Thymus (tissue), 11 donors: ENCODE measurements at regions not wholly inside any gene's neighbourhood (a gene's known extent, or its start where the extent isn't known, plus 50 kb on each side); places are given as distances from the start of the nearest gene placed in this dataset.
"Not testable (repeated sequence)": the region's sequence is repeated elsewhere in the genome, so short reads cannot be mapped to it uniquely, and the experiment has no call there.

ENCODE experiments used
- DNase-seq, 9 donors: peaks; one replicate each; pipeline ENCODE4 v3.0.0-alpha.2; 2013; ENCODE audit warnings: low spot score in 9 of 9, low read depth in 6 of 9, missing footprints in 1 of 9
- H3K27ac ChIP-seq, 2 donors: one replicate each; pipeline ENCODE4 v1.5.1; 2013; ENCODE audit warnings: control low read depth in 1 of 2, low read depth in 1 of 2, low read length in 1 of 2, mild to moderate bottlenecking in 1 of 2, moderate library complexity in 1 of 2
- H3K27me3 ChIP-seq, 2 donors: one replicate each; pipeline ENCODE4 v1.5.1; 2013; ENCODE audit warnings: low read length in 1 of 2; ENCODE audit not compliant: control insufficient read depth in 2 of 2, insufficient read depth in 1 of 2
- H3K36me3 ChIP-seq, 2 donors: one replicate each; pipeline ENCODE4 v1.5.1; 2013; ENCODE audit warnings: low read length in 1 of 2, mild to moderate bottlenecking in 1 of 2, moderate library complexity in 1 of 2; ENCODE audit not compliant: control insufficient read depth in 2 of 2, insufficient read depth in 2 of 2
- H3K4me1 ChIP-seq, 2 donors: one replicate each; pipeline ENCODE4 v1.5.1; 2013; ENCODE audit warnings: low read length in 2 of 2; ENCODE audit not compliant: control insufficient read depth in 2 of 2, insufficient read depth in 2 of 2
- H3K4me3 ChIP-seq, 2 donors: one replicate each; pipeline ENCODE4 v1.5.1; 2013; ENCODE audit warnings: low read length in 2 of 2, control low read depth in 1 of 2, mild to moderate bottlenecking in 1 of 2
- H3K9me3 ChIP-seq, 2 donors: one replicate each; pipeline ENCODE4 v1.5.1; 2013; ENCODE audit warnings: low read length in 1 of 2, mild to moderate bottlenecking in 1 of 2; ENCODE audit not compliant: control insufficient read depth in 2 of 2, insufficient read depth in 1 of 2
- WGBS: extraction: QIAGEN DNeasy Blood & Tissue Kit; methylation state at CpG from one replicate; pipeline ENCODE4 v1.1.7; 2013; 5-methylcytosine and 5-hydroxymethylcytosine counted together
- donor health status: healthy.

DNA sequence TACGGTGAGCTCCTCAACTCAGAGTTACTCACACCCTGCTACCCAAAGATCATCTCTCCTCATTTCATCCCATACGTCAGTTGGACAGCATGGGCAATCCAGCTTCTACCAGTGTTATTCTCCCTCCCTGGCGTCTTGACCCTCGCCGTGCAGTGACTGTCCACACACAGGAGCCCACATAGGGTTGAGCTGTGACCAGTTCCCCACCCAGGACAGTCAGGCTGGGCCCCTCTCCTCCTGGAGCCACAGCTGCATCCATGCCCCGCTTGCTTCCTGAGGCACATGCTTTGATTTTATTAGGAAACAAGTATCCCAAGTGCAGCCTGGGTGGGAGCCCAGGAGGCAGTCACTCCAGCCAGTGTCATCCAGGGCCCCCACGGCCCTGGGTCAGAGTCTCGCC is 140.3 kb upstream of the SFSWAP start:
- Histone ChIP-seq H3K27me3 (peaks cover 0 to 4% of the 10 kb centered on the region in 2 donors), H3K4me3 (no peak overlapping the region), H3K36me3 (no peaks in the 10 kb centered on the region), H3K9me3 (no peaks in the 10 kb centered on the region), H3K4me1 (no peaks in the 10 kb centered on the region), H3K27ac (no peak overlapping the region)
- no peak for DNase-seq
- WGBS: 95% methylated on average over 8 of the region's 8 CpGs

GRCh38 chr12:131571827-131572226 is 139.1 kb upstream of the SFSWAP start:
- Histone ChIP-seq H3K27me3 (peaks cover 0 to 4% of the 10 kb centered on the region in 2 donors), H3K4me3 (no peak overlapping the region), H3K36me3 (no peaks in the 10 kb centered on the region), H3K9me3 (peaks cover 0 to 1% of the 10 kb centered on the region in 2 donors), H3K4me1 (no peaks in the 10 kb centered on the region), H3K27ac (no peak overlapping the region)
- DNase-seq: no peak
- 95% methylated on average over 6 of the region's 6 CpGs for WGBS

GRCh38 chr12:131572626-131573025 is 138.3 kb upstream of the SFSWAP start:
- no peak for DNase-seq
- H3K27me3 ChIP-seq: peaks cover 0 to 4% of the 10 kb centered on the region in 2 donors
- no peaks in the 10 kb centered on the region for H3K4me1 ChIP-seq
- no peaks in the 10 kb centered on the region for H3K36me3 ChIP-seq
- no peak overlapping the region for H3K27ac ChIP-seq
- no peak overlapping the region for H3K4me3 ChIP-seq
- WGBS: 91% methylated on average over 15 of the region's 15 CpGs
- peaks cover 0 to 2% of the 10 kb centered on the region in 2 donors for H3K9me3 ChIP-seq

DNA sequence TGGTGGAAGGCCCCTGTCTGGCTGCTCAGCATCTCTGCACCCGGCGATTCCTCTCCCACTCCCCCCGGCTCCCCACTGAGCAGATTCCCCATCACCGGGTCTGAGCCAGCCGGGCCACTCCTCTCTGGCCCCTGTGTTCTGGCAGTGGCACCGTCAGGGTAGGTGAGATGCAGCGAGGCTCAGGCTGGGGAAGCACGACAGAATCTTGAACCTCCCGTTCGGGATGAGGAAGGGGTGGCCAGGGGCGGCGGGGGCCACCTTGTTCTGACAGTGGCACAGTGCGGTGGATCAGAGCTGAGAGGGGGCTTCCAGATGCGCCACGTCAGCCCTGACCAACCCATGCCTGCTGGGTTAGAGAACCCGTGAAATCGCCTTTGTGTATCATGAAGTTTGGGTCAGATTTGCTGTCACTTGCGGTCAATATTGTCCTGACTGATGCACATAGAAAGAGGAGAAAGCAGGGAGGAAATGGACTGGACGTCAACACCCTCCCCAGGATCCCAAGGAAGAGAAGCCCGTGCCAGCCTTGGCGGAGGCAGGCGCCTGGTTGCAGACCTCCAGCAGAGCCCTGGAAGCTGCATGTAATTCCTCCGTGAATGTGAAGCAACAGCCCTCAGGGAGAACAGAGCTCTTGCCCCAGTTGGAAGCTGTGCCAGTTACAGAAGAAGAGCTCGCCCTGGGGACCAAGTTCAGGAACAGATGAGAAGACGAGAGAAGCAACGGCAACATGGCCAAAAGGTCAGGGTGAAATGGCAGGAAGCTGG is 137.1 kb upstream of the SFSWAP start:
- no peaks in the 10 kb centered on the region for H3K36me3 ChIP-seq
- H3K27ac ChIP-seq: no peak overlapping the region
- no peak for DNase-seq
- peaks cover 0 to 2% of the 10 kb centered on the region in 2 donors for H3K9me3 ChIP-seq
- no peaks in the 10 kb centered on the region for H3K4me1 ChIP-seq
- peaks cover 0 to 7% of the 10 kb centered on the region in 2 donors for H3K27me3 ChIP-seq
- H3K4me3 ChIP-seq: no peak overlapping the region
- 85% methylated on average over 26 of the region's 26 CpGs for WGBS

GRCh38 chr12:131574395-131574771 is 136.5 kb upstream of the SFSWAP start:
- no peaks in the 10 kb centered on the region for H3K4me1 ChIP-seq
- 76% methylated on average over 10 of the region's 10 CpGs for WGBS
- H3K27ac ChIP-seq: no peak overlapping the region
- H3K9me3 ChIP-seq: peaks cover 0 to 2% of the 10 kb centered on the region in 2 donors
- no peak overlapping the region for H3K4me3 ChIP-seq
- H3K36me3 ChIP-seq: no peaks in the 10 kb centered on the region
- DNase-seq: no peak
- peaks cover 0 to 7% of the 10 kb centered on the region in 2 donors for H3K27me3 ChIP-seq

DNA sequence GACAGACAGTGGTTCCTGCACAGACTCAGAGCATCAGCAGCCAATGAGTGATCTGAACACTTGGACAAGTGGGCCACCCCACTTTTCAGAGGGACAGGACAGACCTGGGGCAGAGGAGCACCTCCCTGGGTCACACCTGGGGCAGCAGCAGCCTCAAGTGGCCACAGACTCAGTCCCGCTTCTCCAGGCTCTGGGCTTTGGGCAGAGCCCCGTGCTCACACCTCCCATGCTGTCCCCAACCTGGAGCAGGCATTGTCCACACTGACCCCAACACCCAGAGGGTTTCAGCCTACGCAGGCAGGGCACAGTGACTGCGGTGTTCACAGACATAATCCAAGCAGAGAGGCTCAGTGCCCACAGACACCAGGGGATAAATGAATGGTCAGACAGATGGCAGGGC is 135.5 kb upstream of the SFSWAP start:
- DNase-seq: no peak
- WGBS: 95% methylated on average over 4 of the region's 4 CpGs
- Histone ChIP-seq H3K4me1 (no peaks in the 10 kb centered on the region), H3K9me3 (peaks cover 0 to 2% of the 10 kb centered on the region in 2 donors), H3K36me3 (no peaks in the 10 kb centered on the region), H3K27me3 (peaks cover 0 to 7% of the 10 kb centered on the region in 2 donors), H3K27ac (no peak overlapping the region), H3K4me3 (no peak overlapping the region)

- not testable (repeated sequence) for H3K4me3 ChIP-seq, H3K4me1 ChIP-seq, H3K36me3 ChIP-seq, H3K9me3 ChIP-seq, H3K27ac ChIP-seq, H3K27me3 ChIP-seq
- peak in 1 of 9 donors; percentile 48 for DNase-seq
- 84% methylated on average over 13 of the region's 17 CpGs for WGBS
Observed at GRCh38 chr12:131576734-131577133, 134.2 kb upstream of the SFSWAP start.

DNA sequence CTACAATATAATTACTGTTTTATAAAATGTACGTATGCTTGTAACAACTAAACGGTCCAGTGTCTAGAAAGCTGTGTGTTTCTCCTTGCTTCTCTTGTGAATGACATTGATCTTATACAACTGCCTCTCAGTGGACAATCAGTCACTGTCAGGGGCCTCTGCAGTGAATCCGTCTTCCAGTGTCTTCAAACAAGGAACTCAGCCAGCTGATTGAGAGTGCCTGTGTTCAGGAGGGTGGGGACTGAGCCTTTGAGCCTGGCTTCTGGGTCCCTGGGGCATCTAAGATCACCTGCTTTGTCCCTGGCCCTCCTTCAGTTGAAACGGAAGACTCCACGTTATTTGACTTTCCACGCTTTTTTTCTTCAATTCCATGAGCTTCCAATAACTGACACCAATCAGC is 133.1 kb upstream of the SFSWAP start:
- Histone ChIP-seq H3K4me3 (no peak overlapping the region), H3K4me1 (no peaks in the 10 kb centered on the region), H3K9me3 (peaks cover 0 to 2% of the 10 kb centered on the region in 2 donors), H3K27ac (no peak overlapping the region), H3K27me3 (peaks cover 0 to 5% of the 10 kb centered on the region in 2 donors), H3K36me3 (no peaks in the 10 kb centered on the region)
- DNase-seq: no peak
- WGBS: 79% methylated on average over 6 of the region's 6 CpGs

DNA sequence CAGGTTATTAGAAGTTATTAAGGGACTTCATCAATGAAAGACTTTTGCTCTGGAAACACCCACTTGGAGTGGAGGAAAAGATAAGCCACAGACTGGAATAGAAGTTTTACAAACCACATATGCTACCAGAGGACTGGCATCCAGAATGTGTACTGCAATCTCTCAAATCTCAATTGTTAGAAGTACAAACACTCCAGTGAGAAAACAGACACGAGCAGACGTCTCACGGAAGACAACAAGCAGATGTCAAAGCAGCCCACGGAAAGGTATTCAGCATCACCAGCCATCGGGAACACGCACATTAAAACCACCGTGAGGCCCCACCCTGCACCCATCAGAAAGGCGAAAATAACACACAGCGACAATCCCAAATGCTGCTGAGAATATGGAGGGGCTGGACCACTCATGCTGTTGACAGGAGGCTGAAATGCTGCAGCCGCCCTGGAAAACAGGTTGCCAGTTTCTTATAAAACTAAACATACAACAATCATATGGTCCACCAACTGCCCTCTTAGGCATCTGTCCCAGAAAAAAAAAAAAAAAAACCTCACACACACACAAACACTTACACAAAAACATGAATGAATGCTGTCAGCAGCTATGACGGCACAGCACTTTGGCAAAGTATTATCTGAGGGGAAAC is 131.9 kb upstream of the SFSWAP start:
- Histone ChIP-seq H3K27me3 (peaks cover 0 to 5% of the 10 kb centered on the region in 2 donors), H3K4me3 (no peak overlapping the region)
- 91% methylated on average over 11 of the region's 11 CpGs for WGBS

More for the DNA sequence above, 131.9 kb upstream of the SFSWAP start:
- Histone ChIP-seq H3K27ac (no peak overlapping the region), H3K36me3 (no peaks in the 10 kb centered on the region), H3K4me1 (no peaks in the 10 kb centered on the region), H3K9me3 (peaks cover 0 to 2% of the 10 kb centered on the region in 2 donors)
- DNase-seq: no peak
